Endothelial cell of umbilical vein (primary cell): ENCODE measurements at regions not wholly inside any gene's neighbourhood (a gene's known extent, or its start where the extent isn't known, plus 50 kb on each side); places are given as distances from the start of the nearest gene placed in this dataset.

ENCODE experiments used
- BruUV-seq: library from RNA; stranded (reverse); fragments of 400-500 nt; replicated peaks from 2 replicates; lab custom pipeline; 2021; lab: Mats Ljungman, UMichigan
- CTCF ChIA-PET: fragments of 300-600, 350-600 bp; sonication (Branson Sonifier 250); formaldehyde crosslinking; loops from one replicate; lab custom pipeline; 2021; ENCODE audit warnings: antibody characterized with exemption, inconsistent platforms; lab: Charles Lee
- POLR2A ChIA-PET: fragments of 300-600, 350-600 bp; sonication (Branson Sonifier 250); formaldehyde crosslinking; loops from one replicate; lab custom pipeline; 2021; ENCODE audit warnings: antibody characterized with exemption, inconsistent platforms; lab: Charles Lee
- DNase-seq: peaks from one replicate; pipeline ENCODE4 v3.0.0-alpha.2; 2011; ENCODE audit warnings: low read depth, low spot score
- FAIRE-seq: peaks from 2 replicates; lab custom pipeline; 2011; peaks lifted over from hg19 to GRCh38; lab: Jason Lieb, UNC
- H2AFZ ChIP-seq: 2 replicates; pipeline ENCODE4 v1.6.0; 2012; ENCODE audit warnings: low read depth, low read length, control low read depth, inconsistent platforms
- H3K27ac ChIP-seq: 2 replicates; pipeline ENCODE4 v1.5.1; 2011; ENCODE audit warnings: low read depth, mild to moderate bottlenecking, control low read depth, low read length, moderate library complexity; ENCODE audit not compliant: insufficient read depth
- H3K27me3 ChIP-seq, 2 experiments: 2 replicates each; pipeline versions ENCODE4 v1.6.0 to v1.6.1; 2011; ENCODE audit warnings: low read length in 2 of 2, mixed read lengths in 1 of 2; ENCODE audit not compliant: control insufficient read depth in 2 of 2, insufficient read depth in 2 of 2
- H3K36me3 ChIP-seq, 2 experiments: 2 replicates in 1 of 2; 3 replicates in 1 of 2; pipeline ENCODE4 v1.5.1; 2011; ENCODE audit warnings: low read length in 2 of 2, mild to moderate bottlenecking in 1 of 2, moderate library complexity in 1 of 2; ENCODE audit not compliant: control insufficient read depth in 2 of 2, insufficient read depth in 2 of 2; ENCODE audit errors: extremely low read depth in 1 of 2
- H3K4me1 ChIP-seq: 3 replicates; pipeline ENCODE4 v1.5.1; 2011; ENCODE audit warnings: mild to moderate bottlenecking, low read length; ENCODE audit not compliant: control insufficient read depth, insufficient read depth; ENCODE audit errors: extremely low read depth
- H3K4me2 ChIP-seq: 2 replicates; pipeline ENCODE4 v1.6.1; 2011; ENCODE audit warnings: low read length, control low read depth, mixed read lengths; ENCODE audit not compliant: insufficient read depth
- H3K4me3 ChIP-seq, 3 experiments: fragments of 200-600 bp in 1 of 3; sonication (generic), shearing (Covaris generic) in 1 of 3; replicated peaks in 1 of 3; 2 replicates each; pipeline ENCODE4 v1.5.1; 2011 to 2016; ENCODE audit warnings: control low read depth in 3 of 3, low read length in 3 of 3, mild to moderate bottlenecking in 2 of 3, inconsistent platforms in 1 of 3, low read depth in 1 of 3, moderate library complexity in 1 of 3; ENCODE audit not compliant: insufficient read depth in 1 of 3
- H3K79me2 ChIP-seq: 2 replicates; pipeline ENCODE4 v1.6.0; 2012; ENCODE audit warnings: low read length, inconsistent platforms; ENCODE audit not compliant: control insufficient read depth, insufficient read depth
- H3K9ac ChIP-seq: replicated peaks from 2 replicates; pipeline ENCODE3; 2011; ENCODE audit warnings: low read length, control low read depth; ENCODE audit not compliant: insufficient read depth; ENCODE audit errors: extremely low read depth
- H3K9me1 ChIP-seq: replicated peaks from 3 replicates; pipeline ENCODE4 v1.6.0; 2011; ENCODE audit warnings: mild to moderate bottlenecking, low read length; ENCODE audit not compliant: control insufficient read depth, insufficient read depth; ENCODE audit errors: extremely low read depth
- H3K9me3 ChIP-seq: replicated peaks from 2 replicates; pipeline ENCODE4 v1.5.1; 2012; ENCODE audit warnings: low read length, inconsistent platforms; ENCODE audit not compliant: control insufficient read depth, insufficient read depth
- H4K20me1 ChIP-seq: replicated peaks from 2 replicates; pipeline ENCODE3; 2011; ENCODE audit warnings: mild to moderate bottlenecking, low read length; ENCODE audit not compliant: control insufficient read depth, insufficient read depth; ENCODE audit errors: extremely low read depth
- EZH2 ChIP-seq: IDR thresholded peaks from 2 replicates; pipeline ENCODE4 v1.6.1; 2012; ENCODE audit warnings: borderline replicate concordance, low read depth, mild to moderate bottlenecking, moderate library complexity, low read length, inconsistent platforms; ENCODE audit not compliant: severe bottlenecking
- FOS ChIP-seq: IDR thresholded peaks from 2 replicates; pipeline ENCODE4 v1.6.1; 2011; ENCODE audit warnings: mild to moderate bottlenecking, low read length, moderate library complexity, borderline replicate concordance; ENCODE audit not compliant: insufficient read depth
- GATA2 ChIP-seq: IDR thresholded peaks from 2 replicates; pipeline ENCODE4 v1.7.0; 2011; ENCODE audit warnings: low read depth, mild to moderate bottlenecking, moderate library complexity, mixed read lengths, low read length; ENCODE audit not compliant: insufficient read length, insufficient read depth
- JUN ChIP-seq: IDR thresholded peaks from 2 replicates; pipeline ENCODE4 v1.6.1; 2011; ENCODE audit warnings: borderline replicate concordance, low read depth; ENCODE audit not compliant: insufficient read length, insufficient read depth
- MYC ChIP-seq: IDR thresholded peaks from one replicate; pipeline ENCODE4 v1.6.1; 2011; ENCODE audit warnings: mild to moderate bottlenecking, low read depth, low read length
- POLR2A ChIP-seq: IDR thresholded peaks from 2 replicates; pipeline ENCODE4 v1.6.1; 2012; ENCODE audit warnings: low read depth, mild to moderate bottlenecking, control low read depth, low read length
- POLR2AphosphoS5 ChIP-seq: IDR thresholded peaks from 2 replicates; pipeline ENCODE4 v1.6.1; 2012; ENCODE audit warnings: low read depth, mild to moderate bottlenecking, control low read depth, low read length, moderate library complexity; ENCODE audit not compliant: insufficient read depth
- dilution Hi-C: fragments of 300-500 bp; cut with MboI; formaldehyde crosslinking; loops from one replicate; pipeline ENCODE4 v1.15.0; 2019; ENCODE audit warnings: low sequenced_read_pairs; ENCODE audit not compliant: extremely low pct_ligation_motif_present
- intact Hi-C: fragments of 100-400 bp; cut with micrococcal nuclease; formaldehyde crosslinking; loops from one replicate; pipeline ENCODE4 v1.10.0; 2022
- TF ChIP-seq, protein P1 (sequence below): IDR thresholded peaks from 2 replicates; pipeline ENCODE4 v1.6.1; 2011; ENCODE audit not compliant: insufficient read depth, insufficient read length
- TF ChIP-seq, protein P2 (sequence below), 2 donors: IDR thresholded peaks; 1 replicate in 1 of 2; 2 replicates in 1 of 2; pipeline ENCODE4 v1.5.1; 2011; ENCODE audit warnings: low read length in 2 of 2, mild to moderate bottlenecking in 2 of 2, moderate library complexity in 2 of 2, control low read depth in 1 of 2, inconsistent platforms in 1 of 2, low read depth in 1 of 2; ENCODE audit not compliant: insufficient read depth in 1 of 2; ENCODE audit errors: extremely low read depth in 1 of 2

DNA sequence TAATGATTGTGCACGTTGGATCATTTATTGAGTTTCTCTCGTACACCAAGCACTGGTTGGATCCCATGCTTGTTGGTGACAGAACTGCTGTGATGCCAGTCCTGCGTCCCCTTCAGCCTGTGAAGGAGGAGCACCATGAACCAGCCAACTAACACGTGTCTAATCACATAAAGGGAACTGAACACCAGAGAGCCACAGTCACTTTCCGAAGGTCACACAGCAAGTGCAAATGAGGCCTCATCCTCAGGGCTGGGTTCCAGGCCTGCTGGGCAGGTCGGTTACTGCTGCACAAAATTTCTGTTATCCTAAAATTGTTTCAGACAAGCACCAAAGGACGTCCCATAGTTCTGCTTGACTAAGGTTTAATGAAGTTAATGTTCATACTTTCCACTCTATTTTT lies 332.0 kb upstream of the ZNF32 start:
- no peak overlapping the region for H3K4me3 ChIP-seq
- no peak overlapping the region for H2AFZ ChIP-seq
- H3K4me2 ChIP-seq: no peak overlapping the region
- dilution Hi-C loops: no loop called here
- no peaks in the 10 kb centered on the region for H4K20me1 ChIP-seq
- TF ChIP-seq FOS (no peak), GATA2 (no peak)
- ChIA-PET CTCF (no interaction called here), POLR2A (no interaction called here)
- no TSS peak for BruUV-seq
- H3K79me2 ChIP-seq: no peaks in the 10 kb centered on the region
- H3K9me1 ChIP-seq: no peaks in the 10 kb centered on the region
- H3K9me3 ChIP-seq: no peaks in the 10 kb centered on the region
- H3K9ac ChIP-seq: no peak overlapping the region
- H3K27ac ChIP-seq: no peak overlapping the region
- intact Hi-C loops: no loop called here
- FAIRE-seq (no peak), DNase-seq (no peak)
- H3K27me3 ChIP-seq: no peaks in the 10 kb centered on the region
- H3K36me3 ChIP-seq: no peaks in the 10 kb centered on the region
- H3K4me1 ChIP-seq: peaks cover 5% of the 10 kb centered on the region

DNA sequence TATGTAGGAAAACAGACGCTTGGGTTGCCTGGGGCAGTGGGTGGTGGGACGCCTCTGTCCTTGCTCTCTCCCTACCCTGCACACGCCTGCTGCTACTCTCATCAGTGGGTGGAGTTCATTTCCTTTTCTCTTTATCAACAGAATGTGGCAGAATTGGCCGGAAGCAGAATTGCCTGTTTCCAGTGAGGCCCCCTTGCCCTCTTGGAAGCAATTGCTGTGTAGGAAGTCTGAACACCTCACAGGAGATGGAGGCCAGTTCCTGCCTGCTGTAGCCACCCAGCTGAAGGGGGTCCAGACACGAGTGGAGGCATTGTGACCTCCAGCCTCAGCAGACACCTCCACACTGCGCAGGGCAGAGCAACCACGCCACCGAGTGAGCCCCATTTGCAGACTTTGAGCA lies 331.6 kb upstream of the ZNF32 start:
- no TSS peak for BruUV-seq
- no peaks in the 10 kb centered on the region for H3K9me3 ChIP-seq
- TF ChIP-seq EZH2: no peak
- no peak for TF ChIP-seq JUN
- no peak for TF ChIP-seq POLR2AphosphoS5
- TF ChIP-seq, protein P1, sequence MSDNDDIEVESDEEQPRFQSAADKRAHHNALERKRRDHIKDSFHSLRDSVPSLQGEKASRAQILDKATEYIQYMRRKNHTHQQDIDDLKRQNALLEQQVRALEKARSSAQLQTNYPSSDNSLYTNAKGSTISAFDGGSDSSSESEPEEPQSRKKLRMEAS: no peak
- no peak for TF ChIP-seq FOS
- no peak for TF ChIP-seq POLR2A
- TF ChIP-seq MYC: no peak
- TF ChIP-seq, protein P2, sequence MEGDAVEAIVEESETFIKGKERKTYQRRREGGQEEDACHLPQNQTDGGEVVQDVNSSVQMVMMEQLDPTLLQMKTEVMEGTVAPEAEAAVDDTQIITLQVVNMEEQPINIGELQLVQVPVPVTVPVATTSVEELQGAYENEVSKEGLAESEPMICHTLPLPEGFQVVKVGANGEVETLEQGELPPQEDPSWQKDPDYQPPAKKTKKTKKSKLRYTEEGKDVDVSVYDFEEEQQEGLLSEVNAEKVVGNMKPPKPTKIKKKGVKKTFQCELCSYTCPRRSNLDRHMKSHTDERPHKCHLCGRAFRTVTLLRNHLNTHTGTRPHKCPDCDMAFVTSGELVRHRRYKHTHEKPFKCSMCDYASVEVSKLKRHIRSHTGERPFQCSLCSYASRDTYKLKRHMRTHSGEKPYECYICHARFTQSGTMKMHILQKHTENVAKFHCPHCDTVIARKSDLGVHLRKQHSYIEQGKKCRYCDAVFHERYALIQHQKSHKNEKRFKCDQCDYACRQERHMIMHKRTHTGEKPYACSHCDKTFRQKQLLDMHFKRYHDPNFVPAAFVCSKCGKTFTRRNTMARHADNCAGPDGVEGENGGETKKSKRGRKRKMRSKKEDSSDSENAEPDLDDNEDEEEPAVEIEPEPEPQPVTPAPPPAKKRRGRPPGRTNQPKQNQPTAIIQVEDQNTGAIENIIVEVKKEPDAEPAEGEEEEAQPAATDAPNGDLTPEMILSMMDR (IDR thresholded peaks at IDR 0.05; ENCODE audit: extremely low read depth in 1 of 2, insufficient read depth in 1 of 2, low read depth in 1 of 2, low read length in 2 of 2): no peak
- no peak for TF ChIP-seq GATA2
- H3K36me3 ChIP-seq: no peaks in the 10 kb centered on the region
- no peak overlapping the region for H3K27ac ChIP-seq
- H3K79me2 ChIP-seq: no peaks in the 10 kb centered on the region
- H4K20me1 ChIP-seq: no peaks in the 10 kb centered on the region
- H3K4me3 ChIP-seq: no peak overlapping the region
- FAIRE-seq (no peak), DNase-seq (no peak)
- intact Hi-C loops: no loop called here
- POLR2A ChIA-PET: no interaction called here
- no peaks in the 10 kb centered on the region for H3K27me3 ChIP-seq
- CTCF ChIA-PET: no interaction called here
- H2AFZ ChIP-seq: no peak overlapping the region
- no peak overlapping the region for H3K9ac ChIP-seq
- dilution Hi-C loops: no loop called here
- H3K4me2 ChIP-seq: no peak overlapping the region
- H3K4me1 ChIP-seq: peaks cover 5% of the 10 kb centered on the region
- no peaks in the 10 kb centered on the region for H3K9me1 ChIP-seq
